GM19395 (cell line): ENCODE measurements at regions not wholly inside any gene's neighbourhood (a gene's known extent, or its start where the extent isn't known, plus 50 kb on each side); places are given as distances from the start of the nearest gene placed in this dataset.

Experiments
- ATAC-seq: cut with Tn5 transposase; IDR thresholded peaks from one replicate; pipeline ENCODE4 v1.9.1; 2021; ENCODE audit warnings: mild to moderate bottlenecking, moderate library complexity; ENCODE audit not compliant: unreplicated experiment

- no peak for ATAC-seq
These were observed 218.1 kb upstream of the SOX4 start for GRCh38 chr6:21375151-21376116.

- ATAC-seq = no peak
These were observed 216.2 kb upstream of the SOX4 start for GRCh38 chr6:21377356-21377755.

GRCh38 chr6:21381331-21381963 is 212.1 kb upstream of the SOX4 start:
- no peak for ATAC-seq

- no peak for ATAC-seq
These were observed 210.6 kb upstream of the SOX4 start for GRCh38 chr6:21382821-21383449.

DNA sequence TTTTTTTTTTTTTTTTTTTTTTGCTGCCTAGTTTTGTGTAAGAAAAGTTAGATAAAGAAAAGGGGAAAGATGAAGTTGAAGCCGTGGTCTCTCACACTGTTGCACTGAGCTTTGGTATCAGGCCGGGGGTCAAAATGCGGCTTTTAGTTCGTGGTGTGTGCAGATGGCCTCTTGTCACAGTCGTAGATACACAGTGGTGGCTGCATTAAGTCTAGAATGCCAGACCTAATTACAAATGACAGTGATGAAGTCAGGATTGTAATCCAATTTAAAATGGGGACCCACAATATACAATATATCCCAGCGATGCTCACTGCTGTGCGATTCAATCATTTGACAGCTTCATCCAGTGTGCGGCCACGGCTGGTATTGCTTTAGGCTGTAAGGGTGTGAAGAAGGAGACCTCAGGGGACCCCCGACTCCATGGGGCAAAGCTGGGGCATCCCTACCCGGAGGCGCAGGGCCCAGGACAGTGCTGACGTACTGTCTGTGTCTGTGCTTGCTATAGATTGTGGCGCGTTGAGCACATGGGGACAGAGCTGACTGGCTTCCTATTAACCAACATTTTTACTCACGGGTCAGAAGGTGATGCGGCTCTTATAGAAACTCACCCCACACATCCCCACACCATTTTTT is 210.0 kb upstream of the SOX4 start:
- ATAC-seq = no peak

DNA sequence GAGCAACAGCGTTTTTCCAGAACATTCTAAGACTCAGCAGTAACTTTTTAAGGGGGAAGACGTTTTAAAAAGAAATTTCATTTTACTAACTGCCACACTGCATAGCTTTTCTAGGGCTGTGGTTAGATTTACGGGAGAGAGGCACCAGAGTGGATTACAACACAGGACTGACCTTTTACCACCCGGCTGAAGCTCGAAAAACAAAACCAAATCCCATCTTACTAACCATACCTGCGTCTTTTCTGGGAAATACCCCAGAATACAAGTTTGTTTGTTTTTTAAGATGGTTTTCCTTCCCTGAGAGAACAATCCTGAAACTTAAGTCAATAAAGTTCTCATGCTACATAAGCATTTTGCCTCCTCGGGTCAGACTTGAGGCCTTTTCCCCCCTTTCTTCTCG is 209.3 kb upstream of the SOX4 start:
- no peak for ATAC-seq

- no peak for ATAC-seq
These were observed 206.8 kb upstream of the SOX4 start for GRCh38 chr6:21386744-21387143.

GRCh38 chr6:21390532-21391213 is 202.9 kb upstream of the SOX4 start:
- ATAC-seq = no peak

DNA sequence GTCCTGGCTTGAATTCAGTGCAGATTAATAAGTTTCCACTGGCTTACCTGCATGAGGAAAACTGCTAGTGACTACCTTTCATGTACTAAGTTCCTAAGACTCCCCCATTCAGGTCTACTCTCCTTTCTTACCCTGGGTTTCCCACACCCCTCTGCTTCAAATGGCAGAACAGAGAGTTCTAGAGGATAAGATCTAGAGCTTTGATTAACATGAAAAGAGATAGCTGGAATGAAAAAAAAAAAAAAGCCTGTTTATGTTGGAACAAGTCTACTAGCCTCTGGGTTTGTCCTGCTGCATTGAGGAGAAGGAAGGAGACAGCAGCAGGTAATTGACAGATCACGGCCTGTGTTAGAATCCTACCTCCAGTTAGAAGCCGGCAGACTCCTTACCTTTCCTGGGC is 201.4 kb upstream of the SOX4 start:
- no peak for ATAC-seq

- ATAC-seq = no peak
These were observed 199.9 kb upstream of the SOX4 start for GRCh38 chr6:21393441-21394165.

GRCh38 chr6:21395121-21395520 is 198.4 kb upstream of the SOX4 start:
- no peak for ATAC-seq

GRCh38 chr6:21396313-21396712 is 197.2 kb upstream of the SOX4 start:
- no peak for ATAC-seq

DNA sequence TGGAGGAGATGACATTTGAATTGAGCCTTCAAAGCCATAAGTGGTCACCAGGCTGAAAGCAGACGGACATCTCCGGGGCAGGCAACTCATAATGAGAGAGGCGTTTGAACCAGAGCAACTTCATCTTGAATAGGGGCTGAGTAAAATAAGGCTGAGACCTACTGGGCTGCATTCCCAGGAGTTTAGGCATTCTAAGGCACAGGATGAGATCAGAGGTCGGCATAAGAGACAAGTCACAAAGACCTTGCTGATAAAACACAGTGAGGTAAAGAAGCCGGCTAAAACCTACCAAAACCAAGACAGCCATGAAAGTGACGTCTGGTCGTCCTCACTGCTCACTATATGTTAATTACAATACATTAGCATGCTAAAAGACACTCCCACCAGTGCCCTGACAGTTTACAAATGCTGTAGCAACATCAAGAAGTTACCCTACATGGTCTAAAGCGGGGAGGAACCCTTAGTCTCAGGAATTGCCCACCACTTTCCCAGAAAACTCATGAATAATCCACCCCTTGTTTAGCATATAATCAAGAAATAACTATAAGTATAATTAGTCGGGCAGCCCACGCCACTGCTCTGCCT is 194.7 kb upstream of the SOX4 start:
- ATAC-seq = no peak

- ATAC-seq = peak; percentile 73
These were observed 191.2 kb upstream of the SOX4 start for GRCh38 chr6:21402368-21402767.

DNA sequence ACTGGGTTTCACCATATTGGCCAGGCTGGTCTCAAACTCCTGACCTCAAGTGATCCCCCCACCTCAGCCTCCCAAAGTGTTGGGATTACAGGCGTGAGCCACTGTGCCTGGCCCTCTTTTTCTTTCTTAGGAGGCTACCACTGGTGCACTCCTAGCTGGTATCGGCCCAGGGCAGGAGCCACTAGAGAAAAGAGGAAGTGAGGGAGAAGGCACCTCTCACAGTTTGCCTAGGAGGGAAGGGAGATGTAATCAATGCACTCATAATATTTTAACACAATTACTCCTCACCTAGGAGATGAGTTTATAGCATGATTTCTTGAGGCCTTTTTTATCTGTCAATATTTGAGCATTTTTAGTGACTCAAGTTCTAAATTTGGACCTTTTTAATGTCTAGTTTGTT is 189.0 kb upstream of the SOX4 start:
- no peak for ATAC-seq

DNA sequence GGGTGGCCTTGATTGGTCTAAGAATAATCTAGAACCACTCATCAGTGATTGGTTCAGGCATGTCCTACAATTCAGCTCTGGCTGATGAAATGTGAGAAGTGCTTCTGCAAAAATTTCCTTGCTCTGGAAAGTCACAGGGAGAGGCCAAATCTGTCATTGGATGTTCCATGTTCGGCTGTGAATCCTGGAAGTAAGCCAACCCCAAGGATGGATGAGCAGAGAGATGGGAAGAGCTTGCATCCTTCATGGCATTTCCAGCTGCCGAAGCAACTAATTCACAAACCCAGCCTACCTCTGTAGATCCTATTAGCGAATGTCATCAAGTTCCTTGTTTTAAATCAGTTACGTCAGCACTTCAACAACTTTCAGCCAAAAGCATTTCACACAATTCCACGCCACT is 187.2 kb upstream of the SOX4 start:
- ATAC-seq = no peak

DNA sequence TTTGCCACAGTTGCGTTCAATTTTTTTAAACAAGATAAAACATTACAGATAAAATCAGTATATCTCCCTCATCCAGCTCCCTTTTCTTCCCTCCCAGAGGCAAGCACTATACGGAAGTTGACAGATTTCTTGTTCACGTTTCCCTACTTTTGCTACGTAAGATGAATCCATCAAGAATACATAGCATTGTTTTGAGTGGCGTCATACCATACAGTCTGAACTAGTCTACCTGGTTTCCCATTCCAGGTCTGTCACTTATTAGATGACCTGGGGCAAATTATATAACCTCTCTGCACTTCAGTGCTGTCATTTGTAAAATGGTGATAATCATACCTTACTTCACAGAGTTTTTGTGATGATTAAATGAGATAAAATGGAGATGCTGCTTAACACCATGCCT is 184.3 kb upstream of the SOX4 start:
- ATAC-seq = no peak

GRCh38 chr6:21413428-21413827 is 180.1 kb upstream of the SOX4 start:
- no peak for ATAC-seq

DNA sequence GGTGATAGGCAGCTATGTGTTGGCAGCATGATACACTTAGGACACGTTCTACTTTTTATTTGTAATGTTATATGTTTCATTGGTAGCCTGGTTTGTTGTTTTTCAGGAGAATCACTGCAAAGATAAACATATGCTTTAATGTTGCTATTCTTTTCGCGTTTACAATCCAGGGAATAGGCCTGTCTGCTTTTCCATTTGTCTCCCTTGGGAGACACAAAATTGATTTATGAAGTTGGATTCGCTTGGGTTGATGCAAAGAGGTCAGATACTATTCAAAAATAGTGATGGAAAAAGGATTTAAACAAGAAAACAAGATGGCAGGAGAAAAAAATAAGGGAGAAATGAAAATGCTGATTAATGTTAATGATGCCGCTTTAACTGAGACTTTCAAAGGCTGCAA is 179.5 kb upstream of the SOX4 start:
- no peak for ATAC-seq
